GM12891 (cell line): ENCODE measurements at regions not wholly inside any gene's neighbourhood (a gene's known extent, or its start where the extent isn't known, plus 50 kb on each side); places are given as distances from the start of the nearest gene placed in this dataset.

Experiments
- DNase-seq: peaks from one replicate; pipeline ENCODE4 v3.0.0; 2011; ENCODE audit warnings: low spot score; ENCODE audit not compliant: insufficient read length
- FAIRE-seq: peaks from 2 replicates; lab custom pipeline; 2011; peaks lifted over from hg19 to GRCh38; lab: Jason Lieb, UNC
- PAX5 ChIP-seq: IDR thresholded peaks from 2 replicates; pipeline ENCODE4 v1.6.1; 2011; ENCODE audit warnings: low read length, moderate library complexity, mild to moderate bottlenecking; ENCODE audit not compliant: insufficient read depth, severe bottlenecking
- POLR2A ChIP-seq: IDR thresholded peaks from 2 replicates; pipeline ENCODE4 v1.6.1; 2011; ENCODE audit warnings: low read depth, low read length, control low read depth
- POLR2AphosphoS5 ChIP-seq: IDR thresholded peaks from 2 replicates; pipeline ENCODE4 v1.6.1; 2011; ENCODE audit warnings: low read depth, low read length, control low read depth
- POU2F2 ChIP-seq: IDR thresholded peaks from 2 replicates; pipeline ENCODE4 v1.6.1; 2011; ENCODE audit warnings: low read depth, mild to moderate bottlenecking, control low read depth, low read length, moderate library complexity
- SPI1 ChIP-seq: IDR thresholded peaks from 2 replicates; pipeline ENCODE4 v1.6.1; 2011; ENCODE audit warnings: low read depth, low read length, control low read depth
- TAF1 ChIP-seq: IDR thresholded peaks from 2 replicates; pipeline ENCODE4 v1.6.1; 2011; ENCODE audit warnings: low read depth, low read length, control low read depth

- no peak for DNase-seq
- no peak for FAIRE-seq
- TF ChIP-seq POLR2AphosphoS5, result no peak
- TF ChIP-seq SPI1, result no peak
- TF ChIP-seq PAX5, result no peak
- TF ChIP-seq POLR2A, result no peak
- TF ChIP-seq TAF1, result no peak
- TF ChIP-seq POU2F2, result no peak
Observed at GRCh38 chr4:135605076-135605475, 1403.5 kb upstream of the PABPC4L start.

GRCh38 chr4:135604531-135604930 lies 1402.9 kb upstream of the PABPC4L start:
- no peak for DNase-seq
- TF ChIP-seq POLR2A, result no peak
- TF ChIP-seq TAF1, result no peak
- TF ChIP-seq POLR2AphosphoS5, result no peak
- no peak for TF ChIP-seq POU2F2
- TF ChIP-seq PAX5, result no peak
- no peak for TF ChIP-seq SPI1
- no peak for FAIRE-seq

GRCh38 chr4:135601351-135601750 lies 1399.8 kb upstream of the PABPC4L start:
- FAIRE-seq (no peak), DNase-seq (no peak)
- no peak for TF ChIP-seq TAF1
- TF ChIP-seq PAX5, result no peak
- TF ChIP-seq POLR2AphosphoS5, result no peak
- TF ChIP-seq SPI1, result no peak
- TF ChIP-seq POU2F2, result no peak
- no peak for TF ChIP-seq POLR2A

- no peak for DNase-seq
- no peak for FAIRE-seq
Observed at GRCh38 chr4:135598151-135598550, 1396.6 kb upstream of the PABPC4L start.

GRCh38 chr4:135594521-135594920 lies 1392.9 kb upstream of the PABPC4L start:
- TF ChIP-seq SPI1 (no peak), POU2F2 (no peak), POLR2AphosphoS5 (no peak)
- no peak for FAIRE-seq
- DNase-seq, result no peak

More at GRCh38 chr4:135598151-135598550, 1396.6 kb upstream of the PABPC4L start:
- no peak for TF ChIP-seq TAF1
- no peak for TF ChIP-seq POU2F2
- no peak for TF ChIP-seq PAX5
- no peak for TF ChIP-seq POLR2A
- no peak for TF ChIP-seq SPI1
- no peak for TF ChIP-seq POLR2AphosphoS5

- no peak for TF ChIP-seq TAF1
- TF ChIP-seq PAX5, result no peak
- no peak for TF ChIP-seq POU2F2
- TF ChIP-seq POLR2A, result no peak
- TF ChIP-seq POLR2AphosphoS5, result no peak
- no peak for TF ChIP-seq SPI1
- DNase-seq, result no peak
- no peak for FAIRE-seq
Observed at GRCh38 chr4:135575041-135575440, 1373.5 kb upstream of the PABPC4L start.

GRCh38 chr4:135573251-135573650 lies 1371.7 kb upstream of the PABPC4L start:
- DNase-seq (no peak), FAIRE-seq (no peak)
- TF ChIP-seq SPI1 (no peak), TAF1 (no peak), PAX5 (no peak), POLR2A (no peak), POU2F2 (no peak), POLR2AphosphoS5 (no peak)

GRCh38 chr4:135564090-135564489 lies 1362.5 kb upstream of the PABPC4L start:
- no peak for DNase-seq
- TF ChIP-seq POLR2A, result no peak
- no peak for TF ChIP-seq SPI1
- no peak for TF ChIP-seq PAX5
- no peak for TF ChIP-seq POLR2AphosphoS5
- no peak for TF ChIP-seq POU2F2
- no peak for TF ChIP-seq TAF1

GRCh38 chr4:135553213-135553612 lies 1351.6 kb upstream of the PABPC4L start:
- TF ChIP-seq POU2F2, result no peak
- TF ChIP-seq POLR2AphosphoS5, result no peak
- no peak for TF ChIP-seq POLR2A
- TF ChIP-seq SPI1, result no peak
- TF ChIP-seq PAX5, result no peak
- TF ChIP-seq TAF1, result no peak

More at GRCh38 chr4:135564090-135564489, 1362.5 kb upstream of the PABPC4L start:
- no peak for FAIRE-seq

GRCh38 chr4:135552131-135552530 lies 1350.5 kb upstream of the PABPC4L start:
- DNase-seq (no peak), FAIRE-seq (no peak)
- no peak for TF ChIP-seq POU2F2

More at GRCh38 chr4:135553213-135553612, 1351.6 kb upstream of the PABPC4L start:
- FAIRE-seq, result no peak
- no peak for DNase-seq
